Esophagus mucosa (tissue), 1 donor: ENCODE measurements at regions not wholly inside any gene's neighbourhood (a gene's known extent, or its start where the extent isn't known, plus 50 kb on each side); places are given as distances from the start of the nearest gene placed in this dataset.

Experiments used
- ATAC-seq: fragments of 200-7000 bp; cut with Tn5 transposase; one replicate; pipeline ENCODE4 v1.9.1; 2020
- donor health status: DM: yes; HTN: yes; CAD: no.

DNA sequence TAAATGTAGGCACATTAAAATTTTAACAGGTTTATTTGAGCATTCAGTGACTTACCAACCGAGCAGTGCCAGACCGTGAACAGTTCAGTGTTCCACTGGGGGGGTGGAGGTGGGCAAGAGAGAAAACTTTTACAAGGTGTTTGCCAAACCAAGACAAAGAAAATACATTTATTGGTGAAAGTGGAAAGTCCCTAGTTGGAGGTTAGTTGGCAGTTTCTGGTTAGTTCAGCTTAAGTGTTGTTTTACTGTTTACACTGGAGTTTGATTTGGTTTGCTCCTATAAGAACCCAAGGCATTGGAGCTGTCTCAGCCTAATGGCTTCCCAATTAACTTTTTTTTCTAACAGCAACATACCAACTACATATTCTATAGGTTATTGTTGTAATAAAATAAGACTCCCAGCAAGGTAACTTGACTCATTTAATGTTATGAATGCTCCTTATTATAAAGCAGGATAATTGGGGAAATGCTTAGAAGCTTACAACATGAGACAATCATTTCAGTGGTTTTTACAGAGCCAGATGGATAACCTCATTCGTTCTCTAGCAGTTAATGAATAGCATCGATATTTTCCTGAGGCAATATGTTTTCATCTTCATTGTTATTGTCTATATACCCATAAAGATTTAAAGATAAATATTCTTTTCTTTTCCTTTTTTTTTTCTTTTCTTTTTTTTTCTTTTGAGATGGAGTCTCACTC is 115.8 kb downstream of the ETNK1 start:
- ATAC-seq = no peak

DNA sequence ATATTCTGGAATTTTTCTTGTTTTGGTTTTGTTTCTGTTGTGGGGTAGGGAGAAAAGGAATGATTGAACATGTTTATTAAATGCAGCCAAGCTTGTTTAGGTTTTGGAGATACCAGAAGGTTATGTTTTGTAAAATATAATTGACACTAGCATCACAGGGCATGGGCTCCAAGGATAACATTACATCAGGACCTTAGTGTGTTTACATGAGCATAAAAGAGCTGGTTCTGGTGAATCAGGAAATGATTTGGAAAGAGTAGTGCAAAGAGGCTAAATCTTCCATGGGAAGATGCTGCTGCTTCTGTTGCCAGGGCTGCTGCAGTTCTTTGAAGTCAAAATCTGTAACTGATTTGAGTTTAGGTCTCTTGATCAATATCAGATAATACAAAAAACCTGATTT is 118.7 kb downstream of the ETNK1 start:
- ATAC-seq = no peak

DNA sequence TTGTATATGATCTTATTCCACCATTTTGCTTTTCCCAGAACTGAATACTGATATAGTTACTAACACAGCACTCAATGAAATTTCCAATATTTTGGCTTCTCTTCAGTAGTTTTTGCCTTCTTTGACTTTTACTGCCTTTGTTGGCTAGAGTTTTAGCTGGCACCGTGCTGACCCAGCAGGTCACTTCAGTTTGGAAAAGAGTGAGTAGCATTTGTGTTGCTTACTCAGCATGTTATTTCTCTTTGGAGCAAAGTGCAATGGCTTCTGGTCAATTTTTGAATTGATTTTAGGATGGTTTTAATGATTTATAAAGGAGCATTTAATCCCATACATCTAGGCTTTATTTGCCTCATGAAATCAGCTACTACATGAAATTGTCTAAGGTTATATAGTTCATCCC is 119.2 kb downstream of the ETNK1 start:
- no peak for ATAC-seq

DNA sequence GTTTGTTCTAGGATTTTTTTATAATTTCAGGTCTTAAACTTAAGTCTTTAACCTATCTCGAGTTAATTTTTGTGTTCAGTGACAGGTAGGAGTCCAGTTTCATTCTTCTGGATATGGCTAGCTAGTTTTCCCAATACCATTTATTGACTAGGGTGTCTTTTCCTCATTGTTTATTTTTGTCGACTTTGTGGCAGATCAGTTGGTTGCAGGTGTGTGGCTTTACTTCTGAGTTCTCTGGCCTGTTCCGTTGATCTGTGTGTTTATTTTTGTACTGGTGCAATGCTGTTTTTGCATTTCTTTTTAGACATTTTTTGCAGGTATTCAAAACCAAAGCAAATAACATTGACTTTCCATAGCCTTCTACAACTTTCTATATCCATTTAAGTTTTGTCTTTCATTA is 121.7 kb downstream of the ETNK1 start:
- no peak for ATAC-seq

DNA sequence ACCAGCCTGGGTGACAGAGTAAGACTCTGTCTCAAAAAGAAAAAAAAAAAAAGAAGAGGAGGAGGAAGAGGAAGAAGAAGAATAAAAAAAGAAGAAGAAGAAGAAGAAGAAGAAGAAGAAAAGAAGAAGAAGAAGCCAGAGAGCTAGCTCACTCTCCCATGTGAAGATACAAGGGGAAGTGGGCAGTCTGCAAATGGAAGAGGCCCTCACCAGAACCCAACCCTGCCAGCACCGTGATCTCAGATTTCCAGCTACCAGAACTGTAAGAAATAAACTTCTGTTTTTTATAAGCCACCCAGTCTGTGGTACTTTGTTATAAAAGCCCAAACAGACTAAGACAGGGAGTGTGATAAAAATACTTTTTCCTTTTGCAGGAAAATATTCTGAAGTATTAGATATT is 130.7 kb downstream of the ETNK1 start:
- ATAC-seq = no peak

DNA sequence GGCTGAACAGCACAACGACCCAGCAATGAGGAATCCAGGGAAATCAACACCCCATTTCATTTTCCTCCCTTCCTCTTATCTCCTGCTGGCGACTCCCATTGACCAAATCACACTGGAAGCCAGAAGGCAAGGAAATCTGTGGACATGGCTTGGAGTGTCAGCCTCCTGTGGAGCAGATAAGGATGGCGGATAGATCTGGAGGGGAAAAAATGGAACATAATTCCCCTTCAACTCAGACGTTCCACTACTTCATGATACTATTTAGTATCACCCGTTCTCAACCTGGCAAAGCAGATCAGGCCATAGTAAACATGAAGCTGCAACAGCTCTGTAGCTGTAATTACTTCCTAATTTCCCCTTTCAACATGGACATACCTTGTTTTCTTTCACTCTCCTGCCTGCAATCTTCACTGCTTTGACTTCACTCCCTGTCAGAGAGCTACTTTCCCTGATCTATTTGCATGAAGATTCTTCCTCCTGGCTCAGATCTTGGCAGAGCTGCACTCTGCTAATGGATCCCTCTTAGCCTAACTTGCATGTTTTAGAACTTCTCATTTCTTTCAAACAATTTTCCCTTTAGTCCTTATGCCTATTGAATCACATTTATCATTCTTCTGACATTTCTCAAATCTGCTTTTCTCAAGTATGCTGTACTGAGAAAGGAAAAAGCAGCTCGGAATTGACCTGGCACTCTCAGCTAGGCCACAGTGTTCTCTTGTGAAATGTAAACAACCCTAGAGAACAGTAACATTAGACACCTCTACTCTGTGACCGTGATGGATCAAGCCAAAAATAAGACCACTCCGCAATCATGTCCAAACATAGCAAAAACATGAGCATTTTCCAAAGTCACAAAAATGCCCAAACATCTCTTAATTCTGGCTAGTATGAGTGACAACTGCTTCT is 135.1 kb downstream of the ETNK1 start:
- no peak for ATAC-seq

DNA sequence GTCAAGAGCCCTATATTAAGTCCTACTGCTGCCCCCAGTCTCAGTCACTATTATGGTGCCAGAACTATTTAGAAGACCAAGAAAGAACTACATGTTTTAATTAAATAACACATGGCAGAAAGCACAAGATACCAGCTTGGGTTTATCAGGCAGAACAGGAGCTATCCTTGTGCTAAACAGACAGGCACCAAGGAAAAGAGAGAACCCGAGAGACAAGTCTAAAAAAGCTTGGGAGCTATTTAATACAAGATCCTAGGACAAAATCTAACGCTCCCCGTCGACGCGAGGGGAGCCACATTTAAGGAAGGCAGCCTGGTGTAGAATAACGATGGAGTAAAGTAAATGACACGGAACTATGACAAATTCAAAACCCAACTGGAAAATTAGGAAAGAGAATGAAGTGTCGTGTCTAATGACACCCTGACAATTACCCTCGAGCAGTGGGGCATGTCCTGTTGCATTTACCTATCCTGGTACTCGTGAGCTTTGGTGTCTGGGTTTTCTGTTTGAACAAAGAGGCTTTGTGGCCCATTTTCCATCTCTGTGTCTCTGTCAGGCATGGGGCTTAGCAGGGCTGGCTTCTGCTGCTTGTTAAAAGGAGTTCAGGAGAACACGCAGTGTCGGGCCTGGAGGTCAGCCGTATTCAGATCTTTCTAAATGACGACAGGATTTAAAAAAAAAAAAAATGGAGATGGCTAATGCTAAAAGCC is 140.6 kb downstream of the ETNK1 start:
- ATAC-seq = no peak

DNA sequence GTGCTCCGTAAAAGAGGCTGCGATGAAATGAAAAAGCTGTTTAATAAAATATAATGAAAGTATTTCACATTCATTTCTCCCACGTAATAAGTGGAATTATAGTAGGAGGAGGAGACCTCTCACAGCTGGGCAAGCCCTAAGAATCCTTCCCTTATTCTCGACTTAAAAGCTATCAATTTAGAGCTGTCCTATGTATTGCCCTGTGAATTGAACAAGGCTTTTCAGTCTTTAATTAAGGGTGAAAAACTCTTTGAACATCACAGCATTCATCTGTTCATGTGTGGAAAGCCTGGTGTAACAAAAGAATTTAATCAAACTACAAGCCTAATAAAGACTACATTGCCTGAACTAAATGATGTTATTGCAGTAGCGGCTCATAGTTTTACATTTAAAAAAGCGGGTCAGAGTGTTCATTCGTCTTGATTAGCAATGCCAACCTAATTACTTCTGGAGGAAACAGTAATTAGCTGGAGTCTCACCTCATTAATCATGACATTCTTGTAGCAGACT is 142.0 kb downstream of the ETNK1 start:
- no peak for ATAC-seq

DNA sequence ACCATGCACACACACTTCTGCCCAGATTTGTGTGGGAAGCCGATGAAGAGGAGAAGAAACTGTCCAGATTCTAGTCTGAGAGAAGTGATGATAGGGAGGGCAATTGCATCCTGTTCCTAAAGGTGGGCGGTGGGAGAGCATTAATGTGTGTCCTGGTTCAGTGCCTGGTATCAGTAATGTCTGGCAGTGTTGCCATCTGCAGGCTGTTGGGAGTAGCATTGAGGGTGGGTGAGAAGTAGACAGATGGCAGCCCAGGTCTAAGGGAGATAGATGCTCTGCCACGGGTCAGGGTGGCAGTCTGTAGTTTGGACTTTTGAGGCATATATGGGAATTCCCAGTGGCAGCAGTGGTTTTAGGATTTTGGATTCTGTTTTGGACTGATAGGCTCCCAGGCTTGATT is 156.4 kb downstream of the ETNK1 start:
- ATAC-seq = no peak

DNA sequence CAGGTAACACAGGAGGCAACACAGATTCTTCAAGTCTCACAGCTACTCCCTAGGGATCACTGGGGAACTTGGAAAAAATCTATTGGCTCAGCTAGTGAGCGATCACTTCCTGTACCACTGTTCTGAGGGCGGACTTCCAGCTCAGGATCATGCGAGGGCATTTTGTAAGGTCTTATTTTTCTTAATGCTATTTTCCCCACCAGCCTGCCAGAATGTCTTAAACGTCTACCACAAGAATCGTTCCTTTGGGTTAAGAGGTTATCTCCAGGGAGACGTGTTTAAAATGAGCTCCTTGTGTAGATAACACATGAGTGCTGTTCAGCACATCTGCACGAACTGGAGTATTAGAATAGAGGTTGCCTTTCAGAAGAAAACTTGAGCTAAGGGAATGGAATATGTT is 162.6 kb downstream of the ETNK1 start:
- ATAC-seq = no peak

DNA sequence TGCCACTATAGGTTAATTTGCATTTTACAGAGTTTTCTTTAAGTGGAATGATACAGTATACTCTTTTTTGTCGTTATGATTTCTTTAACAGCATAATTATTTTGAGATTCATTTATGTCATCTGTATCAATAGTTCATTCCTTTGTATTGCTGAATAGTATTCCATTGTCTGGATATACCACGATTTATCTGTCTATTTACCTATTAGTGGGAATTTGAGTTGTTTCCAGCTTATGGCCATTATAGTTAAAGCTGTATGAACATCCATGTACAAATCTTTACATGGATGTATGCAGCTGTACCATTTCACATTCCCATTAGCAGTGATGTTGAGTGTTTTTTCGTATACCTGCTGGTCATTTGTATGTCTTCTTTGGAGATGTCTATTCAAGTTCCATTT is 163.9 kb downstream of the ETNK1 start:
- ATAC-seq = no peak

DNA sequence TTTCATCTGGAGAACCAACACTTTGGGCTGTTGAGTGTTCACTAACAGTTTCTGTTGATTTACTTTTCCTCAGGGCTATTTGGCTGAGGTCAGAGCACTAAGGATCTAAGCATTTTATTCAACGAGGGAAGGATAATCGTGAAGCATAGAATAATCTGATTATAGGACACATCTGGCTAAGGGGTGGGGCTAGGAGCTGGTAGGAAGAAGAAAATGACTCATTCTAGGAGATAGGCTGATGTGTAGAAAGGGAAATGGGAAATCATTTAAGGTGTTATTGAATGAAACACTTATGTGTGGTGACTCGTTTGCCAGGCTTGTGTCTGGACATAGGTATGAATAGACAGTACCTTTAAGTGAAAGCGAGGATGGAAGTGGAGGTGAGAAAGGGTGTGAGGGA is 167.2 kb downstream of the ETNK1 start:
- no peak for ATAC-seq

DNA sequence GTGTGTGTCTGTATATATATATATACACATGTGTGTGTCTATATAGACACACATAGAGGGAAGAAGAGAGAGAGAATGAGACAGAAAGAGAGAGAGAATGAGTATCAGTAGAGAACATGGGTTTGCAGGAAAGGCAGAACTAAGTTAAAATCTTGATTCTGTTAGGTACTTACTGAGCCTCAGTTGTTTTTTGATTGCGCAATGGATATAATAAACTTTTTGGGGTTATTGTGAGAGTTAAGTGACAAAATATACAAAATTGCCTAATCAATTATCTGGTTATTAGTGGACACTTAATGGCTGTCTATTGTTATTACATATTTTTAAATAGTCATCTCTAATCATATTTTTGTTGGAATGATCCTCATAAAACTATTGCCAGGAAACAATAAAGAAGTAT is 169.0 kb downstream of the ETNK1 start:
- ATAC-seq = no peak

DNA sequence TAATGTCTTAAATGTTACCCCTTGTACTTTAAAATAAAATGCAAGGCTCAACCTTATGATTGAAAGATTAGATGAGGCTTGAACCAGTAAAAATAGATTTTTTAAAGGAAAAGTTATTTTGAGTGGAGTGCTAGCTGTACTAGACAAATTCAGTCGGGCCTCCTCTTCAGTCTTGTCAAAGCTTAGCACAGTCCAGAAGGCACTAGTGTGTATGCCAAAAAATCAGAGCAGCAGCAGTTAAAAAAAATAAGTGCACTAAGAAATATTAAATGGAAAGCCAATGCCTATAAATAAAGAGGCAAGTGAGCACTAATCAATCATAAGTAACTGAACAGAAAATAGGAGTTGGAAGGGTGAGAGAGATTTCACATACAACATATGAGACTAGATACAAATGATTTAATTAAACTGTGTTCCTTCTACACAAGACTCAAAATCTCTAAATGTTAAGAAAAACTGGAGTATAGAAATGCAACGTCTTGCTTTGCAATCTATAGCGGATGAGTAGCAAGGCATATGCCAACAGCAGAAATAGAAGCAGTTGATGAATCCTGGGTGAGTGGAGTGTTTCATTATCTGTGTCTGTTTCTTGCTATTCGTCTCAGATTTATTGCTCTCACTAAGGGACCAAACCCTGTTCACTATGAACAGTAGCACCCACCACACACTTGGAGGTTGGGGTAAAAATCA is 172.1 kb downstream of the ETNK1 start:
- no peak for ATAC-seq

DNA sequence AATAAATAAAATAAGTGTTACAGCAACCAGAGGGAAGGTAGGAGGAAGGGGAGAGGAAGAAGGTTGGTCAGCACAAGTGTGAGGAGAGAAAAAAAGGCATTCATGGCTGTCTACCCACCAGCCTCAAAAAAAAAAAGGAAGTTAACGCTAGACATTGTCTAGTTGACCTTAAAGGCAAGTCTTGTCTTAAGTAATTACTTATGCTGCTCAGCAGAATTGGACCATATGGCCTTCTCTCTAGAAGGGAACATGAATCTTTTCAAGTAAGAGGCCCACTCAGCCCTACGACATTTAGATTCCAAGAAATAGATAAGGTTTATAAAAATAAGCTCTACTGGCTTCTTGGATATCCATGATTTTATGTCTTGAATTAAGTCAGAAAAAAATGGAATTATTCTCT is 172.7 kb downstream of the ETNK1 start:
- ATAC-seq = no peak

DNA sequence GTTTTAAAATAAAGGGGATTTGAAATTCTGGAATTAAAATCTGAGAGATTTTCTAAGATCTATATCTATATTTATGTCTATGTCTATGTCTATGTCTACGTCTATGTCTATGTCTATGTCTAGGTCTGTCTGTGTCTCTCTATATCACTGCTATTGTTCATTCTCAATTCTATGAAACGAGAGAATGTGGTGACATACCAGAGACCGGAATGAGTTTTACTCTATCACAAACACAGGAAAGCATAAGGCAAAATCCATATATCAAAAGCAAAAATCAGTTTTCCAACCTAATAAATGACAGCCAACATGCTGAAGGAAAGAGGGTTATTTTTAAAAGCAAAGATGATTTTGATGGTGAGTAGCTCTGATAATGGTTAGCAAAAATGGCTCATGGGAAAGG is 173.1 kb downstream of the ETNK1 start:
- ATAC-seq = no peak

DNA sequence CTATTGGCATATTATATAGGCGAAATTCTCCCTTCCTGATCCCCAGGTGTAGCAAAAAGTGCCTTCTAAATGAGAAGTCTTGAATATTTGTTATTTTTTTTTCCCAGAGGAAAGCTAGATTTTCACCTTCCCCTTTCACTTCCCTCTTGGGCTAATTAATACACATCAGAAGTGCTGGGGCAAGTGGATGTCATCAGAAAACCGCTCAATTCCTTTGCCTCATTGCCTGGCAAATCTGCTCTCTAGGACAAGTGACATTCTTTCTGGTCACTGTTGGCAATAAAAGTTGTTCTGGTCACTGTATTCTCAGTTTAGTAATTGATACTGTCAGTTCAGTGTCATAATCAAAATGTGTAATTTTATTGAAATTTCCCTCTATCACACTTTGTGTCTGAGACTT is 174.5 kb downstream of the ETNK1 start:
- ATAC-seq = no peak

DNA sequence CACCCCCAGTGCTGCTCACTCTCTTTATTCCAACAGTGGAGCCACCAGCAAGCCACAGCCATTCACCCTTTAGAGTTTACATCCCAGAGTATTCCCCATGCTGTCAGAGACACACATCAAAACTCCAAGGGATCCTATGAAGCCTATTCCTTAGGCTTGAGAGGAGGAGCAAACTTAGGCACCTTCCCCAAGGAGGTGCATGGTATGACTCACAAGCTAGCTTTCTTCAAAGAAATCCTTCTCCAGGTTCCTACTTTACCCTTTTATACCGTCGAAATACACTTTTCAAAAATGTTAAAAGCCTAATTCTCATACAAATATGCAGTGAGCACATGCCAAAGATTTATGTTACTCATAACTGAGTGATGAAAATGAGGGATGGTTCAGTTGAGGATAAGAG is 175.4 kb downstream of the ETNK1 start:
- no peak for ATAC-seq

DNA sequence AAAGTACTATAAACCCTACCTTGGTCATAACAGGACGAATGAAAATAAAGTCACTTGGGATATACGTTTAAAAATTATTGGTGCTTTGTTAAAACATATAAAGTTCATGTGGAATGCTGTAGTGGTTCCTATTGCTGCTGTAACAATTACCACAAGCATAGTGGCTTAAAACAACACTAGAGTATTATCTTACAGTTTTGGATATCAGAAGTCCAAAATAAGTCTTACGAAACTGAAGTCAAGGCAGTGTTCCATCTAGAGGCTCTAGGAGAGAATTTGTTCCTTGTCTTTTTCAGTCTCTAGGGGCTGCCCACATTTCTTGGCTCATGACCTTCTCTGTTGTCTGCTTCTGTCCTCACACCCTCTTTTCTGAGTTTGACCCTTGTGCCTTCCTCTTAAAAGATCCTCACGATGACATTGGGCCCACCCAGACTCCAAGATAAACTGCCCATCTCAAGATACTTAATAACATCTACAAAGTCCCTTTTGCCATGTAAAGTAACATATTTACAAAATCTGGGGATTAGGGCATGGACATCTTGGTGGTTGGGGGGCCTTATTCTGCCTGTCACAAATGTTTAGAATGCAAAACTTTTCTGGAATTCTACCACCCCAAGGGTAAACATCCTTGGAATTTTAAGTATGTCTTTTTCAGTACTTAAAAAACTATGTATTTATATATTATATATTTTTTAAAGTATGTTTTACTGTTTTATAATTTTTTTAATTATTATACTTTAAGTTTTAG is 178.1 kb downstream of the ETNK1 start:
- ATAC-seq = no peak

DNA sequence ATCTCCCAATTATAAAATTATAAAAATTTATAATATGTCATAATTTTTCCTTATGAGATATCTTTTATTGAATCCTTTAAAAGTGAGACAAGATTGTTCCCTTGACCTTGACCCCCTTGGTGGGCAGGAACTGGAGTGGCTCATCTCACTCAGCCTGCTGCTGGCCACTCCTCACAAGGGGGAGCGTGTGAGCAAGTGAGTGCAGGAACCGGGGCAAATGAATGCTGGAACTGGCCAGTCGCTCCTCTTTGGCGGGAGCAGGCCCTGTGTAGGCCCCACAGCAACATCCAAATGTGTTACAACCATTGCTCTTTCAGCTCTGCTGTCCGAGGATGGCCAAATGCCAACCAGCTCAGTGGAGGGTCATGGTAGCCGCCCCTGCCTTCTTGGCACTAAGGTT is 178.8 kb downstream of the ETNK1 start:
- ATAC-seq = no peak

DNA sequence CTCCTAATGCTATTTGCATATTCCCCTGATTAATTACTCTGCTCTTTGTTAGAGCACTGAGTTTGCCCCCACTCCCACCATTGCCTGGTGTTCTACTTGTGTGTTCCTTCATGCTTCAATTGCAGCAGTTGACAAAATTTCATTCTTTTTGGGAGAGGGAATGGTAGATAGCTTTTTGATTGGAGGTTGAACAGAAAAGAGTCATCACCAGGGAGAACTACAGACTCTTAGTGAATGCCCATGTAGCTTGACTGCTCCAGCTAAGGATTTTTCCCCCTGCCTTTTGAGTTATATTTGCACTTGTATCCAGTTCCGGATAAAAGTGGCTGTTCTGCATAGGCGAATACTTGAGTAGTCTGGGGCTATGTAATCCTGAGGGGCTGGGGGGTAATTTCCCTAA is 183.9 kb downstream of the ETNK1 start:
- no peak for ATAC-seq

DNA sequence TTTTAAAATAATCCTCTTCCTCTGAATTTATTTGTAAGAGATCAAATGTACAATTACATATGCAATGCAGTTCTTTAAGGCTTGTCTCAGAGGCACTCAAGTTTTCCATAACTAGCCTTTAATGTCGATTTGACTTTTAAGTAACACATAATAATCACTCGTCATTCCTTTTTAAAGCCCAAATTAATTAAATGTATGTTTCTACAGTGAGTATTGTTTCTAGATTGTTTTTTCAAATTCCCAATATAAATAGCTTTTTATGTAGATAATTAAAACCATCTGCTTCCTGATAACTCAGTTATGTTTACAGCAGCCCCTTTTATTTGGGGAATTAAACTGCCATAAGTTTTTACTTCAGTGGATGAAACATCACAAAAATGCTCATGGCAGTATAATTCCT is 185.1 kb downstream of the ETNK1 start:
- ATAC-seq = no peak
